ENCODE measurements at regions not wholly inside any gene's neighbourhood (a gene's known extent, or its start where the extent isn't known, plus 50 kb on each side); places are given as distances from the start of the nearest gene placed in this dataset.

GRCh38 chr6:78436335-78436734 lies 431.0 kb upstream of the IRAK1BP1 start:
- no peak for TF ChIP-seq JDP2 (CRISPR knock-in tag; IDR thresholded peaks at IDR 0.05; ENCODE audit: borderline replicate concordance)
- TF ChIP-seq ZNF670 (CRISPR knock-in tag; IDR thresholded peaks at IDR 0.05; ENCODE audit: borderline replicate concordance): no peak
- TF ChIP-seq CBFB (CRISPR knock-in tag; IDR thresholded peaks at IDR 0.05): no peak
- no peak for TF ChIP-seq TAF1 (CRISPR knock-in tag; IDR thresholded peaks at IDR 0.05)
- no peak for TF ChIP-seq NR2C2 (CRISPR knock-in tag; IDR thresholded peaks at IDR 0.05; ENCODE audit: borderline replicate concordance)
- TF ChIP-seq ZMAT5 (CRISPR knock-in tag; IDR thresholded peaks at IDR 0.05; ENCODE audit: borderline replicate concordance, low read depth): no peak
- TF ChIP-seq, protein P1, sequence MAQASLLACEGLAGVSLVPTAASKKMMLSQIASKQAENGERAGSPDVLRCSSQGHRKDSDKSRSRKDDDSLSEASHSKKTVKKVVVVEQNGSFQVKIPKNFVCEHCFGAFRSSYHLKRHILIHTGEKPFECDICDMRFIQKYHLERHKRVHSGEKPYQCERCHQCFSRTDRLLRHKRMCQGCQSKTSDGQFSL (CRISPR knock-in tag; IDR thresholded peaks at IDR 0.05): no peak
- TF ChIP-seq ZBTB10 (CRISPR knock-in tag; IDR thresholded peaks at IDR 0.05; ENCODE audit: borderline replicate concordance): no peak
- TF ChIP-seq, protein P2, sequence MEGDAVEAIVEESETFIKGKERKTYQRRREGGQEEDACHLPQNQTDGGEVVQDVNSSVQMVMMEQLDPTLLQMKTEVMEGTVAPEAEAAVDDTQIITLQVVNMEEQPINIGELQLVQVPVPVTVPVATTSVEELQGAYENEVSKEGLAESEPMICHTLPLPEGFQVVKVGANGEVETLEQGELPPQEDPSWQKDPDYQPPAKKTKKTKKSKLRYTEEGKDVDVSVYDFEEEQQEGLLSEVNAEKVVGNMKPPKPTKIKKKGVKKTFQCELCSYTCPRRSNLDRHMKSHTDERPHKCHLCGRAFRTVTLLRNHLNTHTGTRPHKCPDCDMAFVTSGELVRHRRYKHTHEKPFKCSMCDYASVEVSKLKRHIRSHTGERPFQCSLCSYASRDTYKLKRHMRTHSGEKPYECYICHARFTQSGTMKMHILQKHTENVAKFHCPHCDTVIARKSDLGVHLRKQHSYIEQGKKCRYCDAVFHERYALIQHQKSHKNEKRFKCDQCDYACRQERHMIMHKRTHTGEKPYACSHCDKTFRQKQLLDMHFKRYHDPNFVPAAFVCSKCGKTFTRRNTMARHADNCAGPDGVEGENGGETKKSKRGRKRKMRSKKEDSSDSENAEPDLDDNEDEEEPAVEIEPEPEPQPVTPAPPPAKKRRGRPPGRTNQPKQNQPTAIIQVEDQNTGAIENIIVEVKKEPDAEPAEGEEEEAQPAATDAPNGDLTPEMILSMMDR (CRISPR knock-in tag; IDR thresholded peaks at IDR 0.05): no peak
